ENCODE measurements at regions not wholly inside any gene's neighbourhood (a gene's known extent, or its start where the extent isn't known, plus 50 kb on each side); places are given as distances from the start of the nearest gene placed in this dataset.

DNA sequence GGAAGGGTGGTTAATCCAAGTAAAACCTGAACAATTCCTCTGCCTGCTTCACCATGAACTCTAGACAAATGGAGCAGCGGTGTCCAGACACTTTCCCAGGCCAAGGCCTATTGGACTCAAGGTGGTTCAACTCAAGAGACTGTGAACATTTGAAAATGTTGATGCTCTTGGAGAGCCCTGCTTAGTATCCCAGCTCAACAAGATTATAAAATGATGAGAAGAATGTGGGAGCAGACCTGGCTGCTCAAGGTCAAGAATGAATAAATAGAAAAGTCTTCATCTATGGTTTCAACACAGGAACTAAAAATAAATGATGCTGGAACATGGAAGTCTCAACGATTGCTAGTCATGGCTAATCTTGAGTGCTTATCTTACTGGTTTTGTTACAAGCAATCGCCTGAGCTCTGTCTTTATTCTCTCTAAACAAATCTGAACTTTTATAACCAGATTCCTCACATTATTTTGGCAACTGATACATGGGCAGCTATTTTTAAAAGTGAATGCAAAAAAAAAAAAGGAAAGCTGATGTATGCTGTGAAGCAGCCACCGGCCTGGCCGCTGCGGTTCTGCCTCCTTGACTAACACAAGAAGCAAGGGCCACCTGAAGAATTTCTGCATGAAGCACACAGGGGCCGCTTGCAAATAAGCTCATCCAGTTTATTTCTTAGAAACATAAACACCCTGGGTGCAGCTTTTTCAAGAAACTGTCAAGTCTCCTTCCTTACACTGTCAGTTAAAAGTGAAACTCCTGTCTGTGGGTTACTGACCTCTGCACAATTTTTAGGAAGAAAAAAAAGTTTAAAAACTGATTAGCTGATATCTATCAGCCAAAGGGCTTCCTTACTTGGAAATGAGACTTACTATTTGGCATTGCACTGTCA lies 120.1 kb upstream of the ARHGEF3 start:
- H3K9me3 ChIP-seq (ENCODE audit: control insufficient read depth, insufficient read depth, low read depth, low read length), result no peaks in the 10 kb centered on the region
- H3K27me3 ChIP-seq (ENCODE audit: control insufficient read depth, insufficient read depth, low read length), result no peaks in the 10 kb centered on the region
- POLR2A ChIA-PET, result no interaction called here

DNA sequence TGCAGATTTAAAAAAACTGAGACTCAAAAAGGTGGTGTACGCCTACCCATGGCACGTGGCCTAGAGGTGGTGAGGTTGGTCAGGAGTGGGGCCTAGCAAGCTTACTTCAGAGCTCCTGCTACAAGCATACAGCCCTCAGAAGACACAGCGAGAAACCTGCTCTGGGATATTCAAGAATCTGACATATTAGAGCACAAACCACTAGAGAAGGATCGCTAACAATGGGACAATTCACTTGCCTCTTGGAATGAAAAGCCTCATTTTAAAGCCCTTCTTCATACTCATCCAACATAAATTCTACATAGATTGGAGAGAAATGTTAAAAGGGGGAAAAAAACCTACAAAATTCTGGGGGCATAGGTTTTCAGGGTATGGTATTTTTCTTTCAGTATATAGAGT lies 118.0 kb upstream of the ARHGEF3 start:
- intact Hi-C loops (cut with micrococcal nuclease; ENCODE audit: unreplicated experiment) (no loop called here), in situ Hi-C loops (cut with HindIII; ENCODE audit: low pct_unique_long_range_greater_than_20kb, low sequenced_read_pairs) (no loop called here)
- no peaks in the 10 kb centered on the region for H3K27me3 ChIP-seq (ENCODE audit: control insufficient read depth, insufficient read depth, low read length)
- ATAC-seq (no peak), DNase-seq (ENCODE audit: low read depth, low spot score) (no peak)
- no TSS peak for BruUV-seq (replicated peaks)
- H3K4me1 ChIP-seq (ENCODE audit: control insufficient read depth, insufficient read depth, low read length), result no peaks in the 10 kb centered on the region
- ChIA-PET POLR2A (no interaction called here), CTCF (no interaction called here)
- H3K9me3 ChIP-seq (ENCODE audit: control insufficient read depth, insufficient read depth, low read depth, low read length), result no peaks in the 10 kb centered on the region
- TF ChIP-seq, protein P1, sequence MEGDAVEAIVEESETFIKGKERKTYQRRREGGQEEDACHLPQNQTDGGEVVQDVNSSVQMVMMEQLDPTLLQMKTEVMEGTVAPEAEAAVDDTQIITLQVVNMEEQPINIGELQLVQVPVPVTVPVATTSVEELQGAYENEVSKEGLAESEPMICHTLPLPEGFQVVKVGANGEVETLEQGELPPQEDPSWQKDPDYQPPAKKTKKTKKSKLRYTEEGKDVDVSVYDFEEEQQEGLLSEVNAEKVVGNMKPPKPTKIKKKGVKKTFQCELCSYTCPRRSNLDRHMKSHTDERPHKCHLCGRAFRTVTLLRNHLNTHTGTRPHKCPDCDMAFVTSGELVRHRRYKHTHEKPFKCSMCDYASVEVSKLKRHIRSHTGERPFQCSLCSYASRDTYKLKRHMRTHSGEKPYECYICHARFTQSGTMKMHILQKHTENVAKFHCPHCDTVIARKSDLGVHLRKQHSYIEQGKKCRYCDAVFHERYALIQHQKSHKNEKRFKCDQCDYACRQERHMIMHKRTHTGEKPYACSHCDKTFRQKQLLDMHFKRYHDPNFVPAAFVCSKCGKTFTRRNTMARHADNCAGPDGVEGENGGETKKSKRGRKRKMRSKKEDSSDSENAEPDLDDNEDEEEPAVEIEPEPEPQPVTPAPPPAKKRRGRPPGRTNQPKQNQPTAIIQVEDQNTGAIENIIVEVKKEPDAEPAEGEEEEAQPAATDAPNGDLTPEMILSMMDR (IDR thresholded peaks at IDR 0.05), result no peak
- TF ChIP-seq TCF7L2 (IDR thresholded peaks at IDR 0.05; ENCODE audit: low read depth, low read length) (no peak), POLR2AphosphoS5 (IDR thresholded peaks at IDR 0.05; ENCODE audit: low read depth, low read length) (no peak), SIN3A (IDR thresholded peaks at IDR 0.05; ENCODE audit: borderline replicate concordance, insufficient read depth, low read depth, low read length) (no peak)
- TF ChIP-seq, protein P2, sequence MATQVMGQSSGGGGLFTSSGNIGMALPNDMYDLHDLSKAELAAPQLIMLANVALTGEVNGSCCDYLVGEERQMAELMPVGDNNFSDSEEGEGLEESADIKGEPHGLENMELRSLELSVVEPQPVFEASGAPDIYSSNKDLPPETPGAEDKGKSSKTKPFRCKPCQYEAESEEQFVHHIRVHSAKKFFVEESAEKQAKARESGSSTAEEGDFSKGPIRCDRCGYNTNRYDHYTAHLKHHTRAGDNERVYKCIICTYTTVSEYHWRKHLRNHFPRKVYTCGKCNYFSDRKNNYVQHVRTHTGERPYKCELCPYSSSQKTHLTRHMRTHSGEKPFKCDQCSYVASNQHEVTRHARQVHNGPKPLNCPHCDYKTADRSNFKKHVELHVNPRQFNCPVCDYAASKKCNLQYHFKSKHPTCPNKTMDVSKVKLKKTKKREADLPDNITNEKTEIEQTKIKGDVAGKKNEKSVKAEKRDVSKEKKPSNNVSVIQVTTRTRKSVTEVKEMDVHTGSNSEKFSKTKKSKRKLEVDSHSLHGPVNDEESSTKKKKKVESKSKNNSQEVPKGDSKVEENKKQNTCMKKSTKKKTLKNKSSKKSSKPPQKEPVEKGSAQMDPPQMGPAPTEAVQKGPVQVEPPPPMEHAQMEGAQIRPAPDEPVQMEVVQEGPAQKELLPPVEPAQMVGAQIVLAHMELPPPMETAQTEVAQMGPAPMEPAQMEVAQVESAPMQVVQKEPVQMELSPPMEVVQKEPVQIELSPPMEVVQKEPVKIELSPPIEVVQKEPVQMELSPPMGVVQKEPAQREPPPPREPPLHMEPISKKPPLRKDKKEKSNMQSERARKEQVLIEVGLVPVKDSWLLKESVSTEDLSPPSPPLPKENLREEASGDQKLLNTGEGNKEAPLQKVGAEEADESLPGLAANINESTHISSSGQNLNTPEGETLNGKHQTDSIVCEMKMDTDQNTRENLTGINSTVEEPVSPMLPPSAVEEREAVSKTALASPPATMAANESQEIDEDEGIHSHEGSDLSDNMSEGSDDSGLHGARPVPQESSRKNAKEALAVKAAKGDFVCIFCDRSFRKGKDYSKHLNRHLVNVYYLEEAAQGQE (IDR thresholded peaks at IDR 0.05; ENCODE audit: insufficient read depth in 1 of 2, low read depth in 2 of 2, low read length in 1 of 2), result no peak
- H3K4me3 ChIP-seq (ENCODE audit: low read depth in 2 of 2, low read length in 2 of 2), result no peak overlapping the region
- H3K36me3 ChIP-seq (ENCODE audit: control insufficient read depth, insufficient read depth, low read length), result no peaks in the 10 kb centered on the region
- no peak overlapping the region for H3K27ac ChIP-seq (ENCODE audit: low read length)

More for the DNA sequence above, 120.1 kb upstream of the ARHGEF3 start:
- no peaks in the 10 kb centered on the region for H3K36me3 ChIP-seq (ENCODE audit: control insufficient read depth, insufficient read depth, low read length)
- TF ChIP-seq, protein P1 (IDR thresholded peaks at IDR 0.05), result no peak
- TF ChIP-seq SIN3A (IDR thresholded peaks at IDR 0.05; ENCODE audit: borderline replicate concordance, insufficient read depth, low read depth, low read length) (no peak), POLR2AphosphoS5 (IDR thresholded peaks at IDR 0.05; ENCODE audit: low read depth, low read length) (no peak), TCF7L2 (IDR thresholded peaks at IDR 0.05; ENCODE audit: low read depth, low read length) (no peak)
- TF ChIP-seq, protein P2 (IDR thresholded peaks at IDR 0.05; ENCODE audit: insufficient read depth in 1 of 2, low read depth in 2 of 2, low read length in 1 of 2), result no peak
- no TSS peak for BruUV-seq (replicated peaks)
- no peak for DNase-seq (ENCODE audit: low read depth, low spot score)
- no peaks in the 10 kb centered on the region; the same call in 1 of the 2 replicates for H3K4me1 ChIP-seq (ENCODE audit: control insufficient read depth, insufficient read depth, low read length)
- intact Hi-C loops (cut with micrococcal nuclease; ENCODE audit: unreplicated experiment), result no loop called here
- ATAC-seq, result no peak
- in situ Hi-C loops (cut with HindIII; ENCODE audit: low pct_unique_long_range_greater_than_20kb, low sequenced_read_pairs), result no loop called here
- H3K27ac ChIP-seq (ENCODE audit: low read length), result no peak overlapping the region
- CTCF ChIA-PET, result no interaction called here
- no peak overlapping the region for H3K4me3 ChIP-seq (ENCODE audit: low read depth in 2 of 2, low read length in 2 of 2)
